ENCODE measurements at regions not wholly inside any gene's neighbourhood (a gene's known extent, or its start where the extent isn't known, plus 50 kb on each side); places are given as distances from the start of the nearest gene placed in this dataset.

- TF ChIP-seq MAX (IDR thresholded peaks at IDR 0.05) (no peak), CTCF (IDR thresholded peaks at IDR 0.05 in 2 of 3, conservative IDR thresholded peaks at IDR 0.05 in 1 of 3; ENCODE audit: borderline replicate concordance in 1 of 3, insufficient read depth in 1 of 3, low read depth in 2 of 3, low read length in 2 of 3) (no peak), EZH2phosphoT487 (IDR thresholded peaks at IDR 0.05; ENCODE audit: borderline replicate concordance) (no peak)
These were observed 342.4 kb upstream of the ARID1B start for GRCh38 chr6:156434795-156435190.
